GM12864 (cell line): ENCODE measurements at regions not wholly inside any gene's neighbourhood (a gene's known extent, or its start where the extent isn't known, plus 50 kb on each side); places are given as distances from the start of the nearest gene placed in this dataset.

ENCODE experiments used
- DNase-seq: peaks from one replicate; pipeline ENCODE4 v3.0.0-alpha.2; 2011; ENCODE audit warnings: low read depth
- H3K4me3 ChIP-seq: 2 replicates; pipeline ENCODE4 v1.5.1; 2011; ENCODE audit warnings: mild to moderate bottlenecking, low read depth, low read length, control low read depth
- TF ChIP-seq, protein P1 (sequence below): IDR thresholded peaks from 2 replicates; pipeline ENCODE4 v1.5.1; 2011; ENCODE audit warnings: low read depth, mild to moderate bottlenecking, moderate library complexity, low read length, control low read depth, inconsistent platforms; ENCODE audit errors: missing control alignments

- TF ChIP-seq, protein P1, sequence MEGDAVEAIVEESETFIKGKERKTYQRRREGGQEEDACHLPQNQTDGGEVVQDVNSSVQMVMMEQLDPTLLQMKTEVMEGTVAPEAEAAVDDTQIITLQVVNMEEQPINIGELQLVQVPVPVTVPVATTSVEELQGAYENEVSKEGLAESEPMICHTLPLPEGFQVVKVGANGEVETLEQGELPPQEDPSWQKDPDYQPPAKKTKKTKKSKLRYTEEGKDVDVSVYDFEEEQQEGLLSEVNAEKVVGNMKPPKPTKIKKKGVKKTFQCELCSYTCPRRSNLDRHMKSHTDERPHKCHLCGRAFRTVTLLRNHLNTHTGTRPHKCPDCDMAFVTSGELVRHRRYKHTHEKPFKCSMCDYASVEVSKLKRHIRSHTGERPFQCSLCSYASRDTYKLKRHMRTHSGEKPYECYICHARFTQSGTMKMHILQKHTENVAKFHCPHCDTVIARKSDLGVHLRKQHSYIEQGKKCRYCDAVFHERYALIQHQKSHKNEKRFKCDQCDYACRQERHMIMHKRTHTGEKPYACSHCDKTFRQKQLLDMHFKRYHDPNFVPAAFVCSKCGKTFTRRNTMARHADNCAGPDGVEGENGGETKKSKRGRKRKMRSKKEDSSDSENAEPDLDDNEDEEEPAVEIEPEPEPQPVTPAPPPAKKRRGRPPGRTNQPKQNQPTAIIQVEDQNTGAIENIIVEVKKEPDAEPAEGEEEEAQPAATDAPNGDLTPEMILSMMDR, result no peak
- H3K4me3 ChIP-seq, result no peak overlapping the region
- DNase-seq, result no peak
These were observed 520.4 kb downstream of the BCOR start for GRCh38 chrX:39577206-39577984.

DNA sequence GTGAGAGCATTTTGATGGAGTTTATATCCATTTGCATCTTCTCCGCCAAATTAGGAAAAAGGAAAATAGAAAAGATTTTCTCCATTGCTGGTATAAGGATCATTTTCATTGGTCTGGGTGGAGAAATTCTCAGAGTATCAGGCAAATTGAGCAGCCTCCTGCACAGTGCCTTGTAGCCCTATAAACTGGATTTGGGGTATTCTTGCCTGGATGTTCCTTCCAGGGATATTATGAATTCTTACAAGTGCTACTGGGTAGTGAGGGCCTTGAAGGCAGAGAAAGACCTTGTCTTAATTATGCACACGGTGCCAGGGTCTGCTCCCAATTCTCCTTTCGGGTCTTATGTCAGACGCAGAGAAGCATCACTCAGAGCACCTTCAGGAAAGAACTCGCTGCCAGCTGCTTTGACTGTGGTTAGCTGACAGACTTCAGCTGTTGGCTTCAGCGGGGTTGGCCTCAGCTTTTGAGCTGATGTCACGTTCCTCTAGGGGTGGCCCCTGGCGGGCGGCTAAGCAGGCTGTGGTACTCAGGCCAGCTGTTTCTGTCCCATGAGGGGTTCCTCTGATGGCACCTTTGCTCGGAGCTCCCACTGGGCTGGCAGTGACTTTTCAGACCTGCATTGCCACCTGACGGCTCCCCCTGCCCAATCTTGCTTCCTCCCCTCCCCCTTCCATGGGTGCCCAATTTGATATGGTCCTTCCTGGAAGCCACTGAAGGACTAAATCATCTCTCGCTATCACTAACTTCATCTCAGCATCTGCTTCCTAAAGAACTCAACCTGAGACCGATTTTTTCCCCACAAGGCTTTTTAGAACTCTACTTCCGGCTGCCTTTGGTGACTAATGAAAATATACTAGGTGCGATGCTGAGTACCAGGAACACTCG, 519.5 kb downstream of the BCOR start:
- DNase-seq, result peak; percentile 27
- H3K4me3 ChIP-seq, result no peak overlapping the region
- TF ChIP-seq, protein P1, result peak; percentile 13

DNA sequence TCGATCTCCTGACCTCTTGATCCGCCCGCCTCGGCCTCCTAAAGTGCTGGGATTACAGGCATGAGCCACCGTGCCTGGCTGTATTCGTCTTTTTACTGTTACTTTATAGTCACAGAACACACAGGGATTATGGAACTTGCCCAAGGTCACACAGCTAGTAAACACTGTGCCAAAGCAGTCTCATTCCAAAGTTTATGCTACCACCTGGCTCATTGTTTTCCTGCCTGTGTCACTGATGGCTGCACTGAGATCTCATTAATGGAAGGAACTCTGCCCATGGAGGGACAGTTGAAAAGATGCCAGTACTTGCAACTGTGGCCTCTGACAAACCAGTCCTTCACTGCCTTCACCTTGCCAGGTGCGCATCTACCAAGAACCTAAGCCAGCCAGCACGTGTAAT, 517.7 kb downstream of the BCOR start:
- no peak for DNase-seq
- TF ChIP-seq, protein P1, result no peak
- no peak overlapping the region for H3K4me3 ChIP-seq

GRCh38 chrX:39581411-39581810, 516.3 kb downstream of the BCOR start:
- TF ChIP-seq, protein P1, result no peak
- H3K4me3 ChIP-seq, result no peak overlapping the region
- no peak for DNase-seq

DNA sequence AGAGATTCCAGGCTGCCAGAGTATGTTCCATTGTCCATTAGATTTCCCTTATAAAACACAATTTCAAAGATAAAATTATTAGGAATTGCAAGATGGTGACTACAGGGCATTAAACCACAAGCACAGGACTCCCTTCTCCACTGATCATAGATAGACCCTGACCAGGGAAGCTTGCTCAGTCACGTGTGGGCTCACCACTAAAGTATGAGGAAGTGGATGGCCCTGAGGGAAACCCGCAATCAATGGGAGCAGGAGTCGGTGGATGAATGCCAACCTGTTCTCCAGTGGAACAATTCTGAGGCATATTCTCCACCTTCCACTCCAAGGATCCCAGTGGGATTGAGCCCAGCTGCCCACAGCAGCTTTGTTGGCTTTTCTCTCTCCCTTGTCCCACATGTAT, 515.7 kb downstream of the BCOR start:
- no peak overlapping the region for H3K4me3 ChIP-seq
- DNase-seq, result no peak
- TF ChIP-seq, protein P1, result no peak

- H3K4me3 ChIP-seq, result no peak overlapping the region
- TF ChIP-seq, protein P1, result no peak
These were observed 514.8 kb downstream of the BCOR start for GRCh38 chrX:39582976-39583375.

More at GRCh38 chrX:39582976-39583375, 514.8 kb downstream of the BCOR start:
- DNase-seq, result no peak
